HG02798 (cell line): ENCODE measurements at regions not wholly inside any gene's neighbourhood (a gene's known extent, or its start where the extent isn't known, plus 50 kb on each side); places are given as distances from the start of the nearest gene placed in this dataset.
"Not testable (repeated sequence)": the region's sequence is repeated elsewhere in the genome, so short reads cannot be mapped to it uniquely, and the experiment has no call there.

Source experiments
- ATAC-seq: cut with Tn5 transposase; IDR thresholded peaks from one replicate; pipeline ENCODE4 v1.9.1; 2021; ENCODE audit warnings: mild to moderate bottlenecking; ENCODE audit not compliant: unreplicated experiment, poor library complexity

GRCh38 chr9:107778661-107779060 lies 289.1 kb upstream of the KLF4 start:
- no peak for ATAC-seq

GRCh38 chr9:107774099-107774498 lies 284.5 kb upstream of the KLF4 start:
- ATAC-seq, result not testable (repeated sequence)

DNA sequence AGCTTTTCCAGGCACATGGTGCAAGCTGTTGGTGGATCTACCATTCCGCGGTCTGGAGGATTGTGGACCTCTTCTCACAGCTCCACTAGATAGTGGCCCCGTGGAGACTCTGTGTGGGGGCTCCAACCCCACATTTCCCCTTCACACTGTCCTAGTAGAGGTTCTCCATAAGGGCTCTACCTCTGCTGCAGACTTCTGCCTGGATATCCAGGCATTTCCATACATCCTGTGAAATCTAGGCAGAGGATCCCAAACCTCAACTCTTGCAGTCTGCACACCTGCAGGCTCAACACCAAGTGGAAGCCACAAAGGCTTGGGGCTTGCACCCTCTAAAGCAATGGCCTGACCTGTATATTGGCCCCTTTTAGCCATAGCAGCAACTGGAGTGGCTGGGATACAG lies 283.4 kb upstream of the KLF4 start:
- no peak for ATAC-seq

DNA sequence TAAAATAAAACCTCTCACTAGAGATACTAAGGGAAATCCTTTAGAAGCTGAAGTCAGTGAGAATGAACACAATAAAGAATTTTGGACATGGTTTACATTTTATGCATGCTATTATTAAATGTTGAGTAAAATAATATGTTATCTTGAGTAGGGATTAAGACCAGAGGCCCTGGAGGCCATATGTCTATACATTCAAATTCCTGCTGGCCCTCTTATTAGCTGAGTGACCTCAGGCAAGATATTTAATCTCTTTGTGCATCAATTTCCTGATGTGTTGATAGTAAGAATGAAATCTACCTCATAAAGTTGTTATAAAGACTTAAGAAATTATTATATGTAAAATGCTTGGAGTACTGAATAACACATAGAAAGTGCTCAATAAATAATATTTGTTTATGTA lies 281.1 kb upstream of the KLF4 start:
- ATAC-seq, result no peak

- no peak for ATAC-seq
These were observed 278.7 kb upstream of the KLF4 start for GRCh38 chr9:107768224-107768623.

- no peak for ATAC-seq
These were observed 278.1 kb upstream of the KLF4 start for GRCh38 chr9:107767711-107768110.

DNA sequence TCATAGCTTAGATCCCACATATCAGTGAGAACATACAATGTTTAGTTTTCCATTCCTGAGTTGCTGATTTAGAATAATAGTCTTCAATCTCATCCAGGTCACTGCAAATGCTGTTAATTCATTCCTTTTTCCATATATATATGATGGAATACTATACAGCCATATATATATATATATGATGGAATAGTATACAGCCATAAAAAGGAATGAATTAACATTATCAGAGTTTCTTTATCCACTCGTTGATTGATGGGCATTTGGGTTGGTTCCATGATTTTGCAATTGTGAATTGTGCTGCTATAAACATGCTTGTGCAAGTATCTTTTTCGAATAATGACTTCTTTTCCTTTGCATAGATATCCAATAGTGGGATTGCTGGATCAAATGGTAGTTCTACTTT lies 273.9 kb upstream of the KLF4 start:
- not testable (repeated sequence) for ATAC-seq

- no peak for ATAC-seq
These were observed 271.7 kb upstream of the KLF4 start for GRCh38 chr9:107761307-107761706.

DNA sequence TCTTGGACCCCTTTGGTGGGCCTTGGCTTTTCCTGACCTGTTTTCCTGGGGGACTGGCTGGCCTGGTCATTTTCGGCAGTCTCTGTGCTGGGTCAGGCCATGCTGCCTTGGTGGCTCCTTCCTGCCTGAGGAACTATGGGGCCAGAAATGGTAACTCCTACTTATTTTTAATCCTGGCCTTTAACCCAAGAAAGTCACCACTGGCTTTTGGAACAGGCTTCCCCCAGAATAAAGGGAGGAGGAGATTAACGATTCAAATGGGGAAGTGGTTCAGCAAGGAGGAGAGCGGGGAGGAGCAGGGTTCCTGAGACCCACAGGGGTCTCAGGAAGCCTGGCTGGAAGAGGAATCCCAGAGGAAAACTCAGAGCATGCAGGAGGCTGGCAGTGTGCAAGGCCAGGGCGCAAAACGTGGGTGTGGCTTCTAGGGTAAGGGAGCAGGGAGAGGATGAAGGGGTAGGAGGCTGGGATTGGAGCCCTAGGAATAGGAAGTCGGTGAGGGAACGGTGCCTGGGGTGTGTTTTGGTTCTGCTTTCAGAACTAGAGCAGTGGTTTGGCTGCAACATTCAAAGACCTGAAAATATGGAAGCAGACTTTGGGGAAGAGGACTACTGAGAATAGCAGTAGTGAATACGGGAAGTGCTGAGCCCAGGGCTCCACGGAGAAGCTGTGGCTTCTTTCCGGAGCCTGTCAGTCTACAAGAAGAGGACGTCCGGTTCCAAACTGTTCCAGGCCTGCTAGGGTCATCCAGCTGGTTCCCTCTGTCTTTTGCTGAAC lies 271.1 kb upstream of the KLF4 start:
- no peak for ATAC-seq

- no peak for ATAC-seq
These were observed 270.2 kb upstream of the KLF4 start for GRCh38 chr9:107759823-107760166.

- ATAC-seq, result peak; percentile 85
These were observed 269.6 kb upstream of the KLF4 start for GRCh38 chr9:107759009-107759822.

DNA sequence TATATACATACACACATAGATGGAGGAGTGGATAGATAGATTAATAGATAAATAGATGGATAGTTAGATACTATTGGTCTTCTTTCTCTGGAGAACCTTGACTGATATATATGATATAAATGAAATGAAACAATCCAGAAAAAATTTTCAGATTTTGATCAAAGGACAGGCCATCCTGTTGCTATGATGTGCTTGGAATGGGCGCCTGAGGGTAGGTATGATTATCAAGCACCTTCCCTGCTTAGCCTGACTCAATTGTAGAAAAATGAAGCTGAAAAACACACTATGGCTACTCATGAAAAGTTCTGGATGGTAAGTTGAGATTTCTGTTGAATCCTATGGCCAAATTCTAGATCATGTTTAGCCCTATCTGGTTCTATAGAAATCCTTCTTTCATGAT lies 266.5 kb upstream of the KLF4 start:
- no peak for ATAC-seq

- ATAC-seq, result no peak
These were observed 265.7 kb upstream of the KLF4 start for GRCh38 chr9:107755246-107755645.

- peak; percentile 95 for ATAC-seq
These were observed 262.1 kb upstream of the KLF4 start for GRCh38 chr9:107751567-107752210.

DNA sequence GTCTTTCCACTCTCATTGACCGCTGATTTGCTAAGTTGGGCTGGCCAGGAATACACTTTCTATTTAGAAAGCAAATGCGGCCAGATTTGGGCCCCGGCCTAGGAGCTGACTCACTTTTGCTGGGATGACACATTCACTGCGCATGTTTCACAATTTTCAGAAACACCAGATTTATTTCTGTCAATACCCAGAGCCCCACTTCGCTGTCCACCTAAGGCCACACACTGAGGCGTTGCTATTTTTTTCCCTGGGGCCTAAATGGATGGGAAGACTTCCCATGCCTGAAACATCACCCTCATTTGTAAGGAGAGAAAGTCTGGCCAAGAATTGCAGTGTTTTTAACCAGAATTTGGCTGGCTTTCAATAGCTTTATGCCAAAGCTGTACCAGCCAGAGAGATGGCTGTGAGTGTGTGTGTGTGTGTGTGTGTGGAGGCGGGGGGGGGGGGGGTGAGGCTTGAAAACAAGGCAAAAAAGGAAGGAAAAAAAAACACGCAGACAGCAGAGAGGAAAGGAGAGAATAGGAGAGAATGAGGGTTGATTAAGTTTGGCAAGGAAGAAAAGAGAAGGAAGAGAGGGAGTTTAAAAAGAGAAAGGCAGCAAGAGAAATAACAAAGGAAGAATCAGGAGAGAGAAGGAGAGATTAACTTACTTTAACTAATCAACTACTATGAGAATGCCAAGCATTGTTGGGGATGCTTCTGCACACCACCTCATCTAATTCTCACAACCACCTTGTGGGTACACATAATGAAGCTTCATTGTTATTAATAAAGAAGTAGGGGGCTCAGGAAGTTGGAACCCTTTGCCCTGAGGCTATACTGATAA lies 261.4 kb upstream of the KLF4 start:
- ATAC-seq, result no peak

- no peak for ATAC-seq
These were observed 260.3 kb upstream of the KLF4 start for GRCh38 chr9:107749787-107750444.

- ATAC-seq, result peak; percentile 58
These were observed 255.3 kb upstream of the KLF4 start for GRCh38 chr9:107744873-107745272.

DNA sequence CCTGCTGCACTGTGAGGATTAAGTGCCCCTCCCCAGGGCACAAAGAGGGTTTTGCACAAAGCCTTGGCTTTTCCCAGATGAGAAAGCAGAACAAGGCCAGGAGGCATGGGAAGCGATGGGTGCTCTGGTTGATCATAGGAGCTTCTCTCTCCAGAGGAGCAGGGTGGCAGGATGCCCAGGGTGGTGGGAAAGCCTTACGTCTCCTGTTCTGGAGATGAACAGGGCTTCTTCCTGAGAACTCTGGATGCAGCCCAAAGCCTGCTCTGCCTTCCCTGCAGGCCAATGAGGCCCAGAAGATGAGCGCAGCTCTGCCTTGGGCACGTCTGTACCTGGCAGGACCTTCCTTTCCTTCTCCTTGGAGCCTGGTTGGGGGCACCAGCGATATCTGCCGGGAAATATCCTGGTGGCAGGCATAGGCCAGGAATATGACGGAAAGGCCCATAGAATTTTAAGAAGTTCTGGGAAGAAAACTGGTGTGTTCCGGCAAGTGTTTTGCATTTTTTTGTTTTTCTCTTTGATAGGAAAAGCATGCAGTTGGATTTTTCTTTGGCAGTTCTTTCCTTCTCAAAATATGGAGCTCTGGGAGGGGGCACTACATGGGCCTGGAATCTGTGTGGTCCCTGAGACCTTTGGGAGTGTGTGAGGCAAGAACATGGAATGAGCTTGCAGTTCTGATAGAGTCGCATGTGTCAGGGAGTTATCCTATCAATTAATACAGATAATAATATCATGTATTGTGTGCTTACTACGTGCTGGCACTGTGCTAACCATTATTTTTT lies 253.2 kb upstream of the KLF4 start:
- ATAC-seq, result no peak
